ENCODE measurements at regions not wholly inside any gene's neighbourhood (a gene's known extent, or its start where the extent isn't known, plus 50 kb on each side); places are given as distances from the start of the nearest gene placed in this dataset.

DNA sequence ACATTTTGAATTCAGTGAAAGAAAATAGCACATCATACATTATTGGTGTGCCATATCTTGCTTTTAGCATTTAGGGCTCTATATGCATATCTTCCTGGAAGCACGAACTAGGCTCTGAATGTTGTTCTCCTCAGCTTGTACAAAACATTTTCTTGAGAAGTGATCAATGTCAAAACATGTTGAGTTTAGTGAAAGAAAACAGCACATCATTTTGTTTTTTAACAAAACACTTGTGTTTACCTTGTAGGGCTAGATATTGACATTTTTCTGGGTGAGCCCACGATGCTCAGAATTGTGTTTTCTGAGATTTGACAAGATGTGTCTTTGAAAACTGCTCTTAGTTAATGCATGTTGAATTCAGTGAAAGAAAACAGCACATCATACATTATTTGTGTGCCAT, 81.0 kb downstream of the ASCL4 start:
- Histone ChIP-seq H3K79me1 (ENCODE audit: low read depth in 1 of 2, low read length in 2 of 2) (no peaks in the 10 kb centered on the region), H3K9ac (ENCODE audit: low read depth, low read length) (no peak overlapping the region), H2AK5ac (ENCODE audit: low read depth, low read length) (no peak overlapping the region), H3K23ac (ENCODE audit: low read depth, low read length) (no peak overlapping the region), H3K4me3 (ENCODE audit: insufficient read depth, low read depth, low read length) (no peak overlapping the region), H4K5ac (ENCODE audit: low read depth, low read length) (no peak overlapping the region), H2BK20ac (ENCODE audit: low read depth, low read length) (no peak overlapping the region), H3K14ac (replicated peaks; ENCODE audit: low read depth, low read length) (no peak overlapping the region), H3K4me1 (ENCODE audit: control insufficient read depth, insufficient read depth, low read length) (no peaks in the 10 kb centered on the region), H3K27ac (ENCODE audit: insufficient read depth, low read length) (no peak overlapping the region), H4K91ac (ENCODE audit: insufficient read depth, low read depth, low read length) (no peak overlapping the region), H3K27me3 (ENCODE audit: control insufficient read depth, insufficient read depth, low read length) (no peaks in the 10 kb centered on the region; the same call in 1 of the 2 replicates), H3K18ac (ENCODE audit: low read depth, low read length) (no peak overlapping the region), H3K9me3 (ENCODE audit: control insufficient read depth, insufficient read depth, low read length) (no peaks in the 10 kb centered on the region), H2AFZ (replicated peaks; ENCODE audit: low read length, poor library complexity) (no peak overlapping the region), H4K20me1 (ENCODE audit: insufficient read depth, low read length) (no peaks in the 10 kb centered on the region), H3K4me2 (ENCODE audit: low read depth, low read length) (no peak overlapping the region), H2BK5ac (ENCODE audit: low read depth, low read length, poor library complexity, severe bottlenecking) (no peak overlapping the region), H3K36me3 (ENCODE audit: control insufficient read depth, insufficient read depth, low read length) (no peaks in the 10 kb centered on the region), H3K56ac (ENCODE audit: extremely low read depth, insufficient read depth, low read length) (no peak overlapping the region), H2BK15ac (ENCODE audit: low read depth, low read length) (no peak overlapping the region), H3K4ac (ENCODE audit: low read depth, low read length) (no peak overlapping the region), H4K8ac (ENCODE audit: low read depth in 2 of 2, low read length in 2 of 2) (no peak overlapping the region), H2BK120ac (ENCODE audit: low read depth, low read length) (no peak overlapping the region), H2AK9ac (replicated peaks; ENCODE audit: low read depth, low read length, poor library complexity) (no peak overlapping the region), H3K9me1 (ENCODE audit: insufficient read depth, low read length) (no peaks in the 10 kb centered on the region)
- DNase-seq (no peak), ATAC-seq (ENCODE audit: low read depth) (no peak)
- no peak for TF ChIP-seq CHD1 (IDR thresholded peaks at IDR 0.05; ENCODE audit: low read depth, low read length)
- TF ChIP-seq POLR2A (IDR thresholded peaks at IDR 0.05; ENCODE audit: low read depth, low read length), result no peak
- TF ChIP-seq RCOR1 (IDR thresholded peaks at IDR 0.05; ENCODE audit: insufficient replicate concordance, low read length), result no peak
- TF ChIP-seq SMC3 (IDR thresholded peaks at IDR 0.05; ENCODE audit: low read depth, low read length), result no peak
- no peak for TF ChIP-seq MAZ (IDR thresholded peaks at IDR 0.05; ENCODE audit: borderline replicate concordance, low read depth, low read length)
- TF ChIP-seq FOS (IDR thresholded peaks at IDR 0.05; ENCODE audit: low read depth, low read length), result no peak
- TF ChIP-seq MXI1 (IDR thresholded peaks at IDR 0.05; ENCODE audit: borderline replicate concordance, low read depth, low read length), result no peak
- no peak for TF ChIP-seq RFX5 (IDR thresholded peaks at IDR 0.05; ENCODE audit: low read depth, low read length)
- ChIA-PET CTCF (interaction anchor here (0.6 kb wide), 1 partner anchor 11 kb away, joined by 4 read pairs; no protein-coding TSS in a partner anchor), POLR2A (ENCODE audit: unreplicated experiment) (no interaction called here)
- no CpG with 5 or more reads among the region's 2 CpGs for WGBS, 2 experiments (ENCODE audit: extremely low coverage in 2 of 2, insufficient read length in 1 of 2)
- in situ Hi-C loops (cut with MboI; ENCODE audit: low sequenced_read_pairs), result no loop called here
- dilution Hi-C loops (cut with HindIII; ENCODE audit: low sequenced_read_pairs, unreplicated experiment), result no loop called here
- intact Hi-C loops (cut with micrococcal nuclease), result loop anchor here (5.0 kb wide), 1 partner anchor 53 kb away; no protein-coding TSS in a partner anchor
- no TSS peak for BruUV-seq (replicated peaks)

Measured in IMR-90 (cell line).